ENCODE measurements at regions not wholly inside any gene's neighbourhood (a gene's known extent, or its start where the extent isn't known, plus 50 kb on each side); places are given as distances from the start of the nearest gene placed in this dataset.
A peak's percentile ranks its signal among the peaks of the same experiment; 100 is the strongest.

- no peak for DNase-seq
These were observed 144.5 kb upstream of the DYRK2 start for GRCh38 chr12:67504026-67504425.

GRCh38 chr12:67506739-67507138 is 141.8 kb upstream of the DYRK2 start:
- DNase-seq, result no peak

GRCh38 chr12:67508830-67509229 is 139.7 kb upstream of the DYRK2 start:
- DNase-seq, result no peak

GRCh38 chr12:67509666-67510386 is 138.7 kb upstream of the DYRK2 start:
- DNase-seq, result no peak

- DNase-seq, result no peak
These were observed 136.5 kb upstream of the DYRK2 start for GRCh38 chr12:67512061-67512460.

GRCh38 chr12:67514502-67514901 is 134.0 kb upstream of the DYRK2 start:
- DNase-seq, result no peak

GRCh38 chr12:67515679-67516340 is 132.7 kb upstream of the DYRK2 start:
- DNase-seq, result peak; percentile 89

GRCh38 chr12:67517181-67517887 is 131.2 kb upstream of the DYRK2 start:
- DNase-seq, result peak; percentile 23

- peak; percentile 73 for DNase-seq
These were observed 128.8 kb upstream of the DYRK2 start for GRCh38 chr12:67519484-67520433.

GRCh38 chr12:67520606-67521005 is 127.9 kb upstream of the DYRK2 start:
- DNase-seq, result no peak

GRCh38 chr12:67522222-67522621 is 126.3 kb upstream of the DYRK2 start:
- no peak for DNase-seq

- no peak for DNase-seq
These were observed 125.0 kb upstream of the DYRK2 start for GRCh38 chr12:67523538-67523937.

GRCh38 chr12:67524861-67525616 is 123.5 kb upstream of the DYRK2 start:
- no peak for DNase-seq

- no peak for DNase-seq
These were observed 123.0 kb upstream of the DYRK2 start for GRCh38 chr12:67525617-67525884.

- DNase-seq, result no peak
These were observed 122.4 kb upstream of the DYRK2 start for GRCh38 chr12:67526129-67526528.

GRCh38 chr12:67531051-67531450 is 117.5 kb upstream of the DYRK2 start:
- DNase-seq, result no peak

- DNase-seq, result no peak
These were observed 117.0 kb upstream of the DYRK2 start for GRCh38 chr12:67531501-67531900.

GRCh38 chr12:67533159-67533558 is 115.4 kb upstream of the DYRK2 start:
- DNase-seq, result no peak

- DNase-seq, result no peak
These were observed 114.5 kb upstream of the DYRK2 start for GRCh38 chr12:67534046-67534445.

- DNase-seq, result no peak
These were observed 113.9 kb upstream of the DYRK2 start for GRCh38 chr12:67534681-67535080.

- DNase-seq, result no peak
These were observed 113.4 kb upstream of the DYRK2 start for GRCh38 chr12:67535176-67535575.

GRCh38 chr12:67535971-67536370 is 112.6 kb upstream of the DYRK2 start:
- DNase-seq, result no peak
